ENCODE measurements at regions not wholly inside any gene's neighbourhood (a gene's known extent, or its start where the extent isn't known, plus 50 kb on each side); places are given as distances from the start of the nearest gene placed in this dataset.
"Not testable (repeated sequence)": the region's sequence is repeated elsewhere in the genome, so short reads cannot be mapped to it uniquely, and the experiment has no call there.

DNA sequence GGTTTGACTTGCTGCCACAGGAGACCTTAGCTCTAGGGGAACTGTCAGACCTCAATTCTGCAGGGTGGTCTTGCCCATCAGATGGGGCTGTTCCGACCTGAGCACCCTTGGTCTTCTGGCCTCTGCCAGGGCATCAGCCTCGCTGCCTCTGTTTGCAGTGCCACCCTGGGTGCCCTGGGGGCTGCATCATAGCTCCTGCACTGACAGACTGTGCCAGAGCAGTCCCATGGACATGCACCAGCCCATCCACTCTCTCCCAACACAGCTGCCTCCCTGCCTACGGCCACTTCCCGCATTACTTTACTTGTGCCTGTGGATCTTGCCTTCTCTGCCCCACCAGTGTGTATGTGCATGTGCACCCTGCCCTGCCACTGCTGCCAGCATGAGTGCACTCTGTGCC is 884.7 kb upstream of the ARRDC3 start:
- Histone ChIP-seq H3K27me3 (no peaks in the 10 kb centered on the region), H3K27ac (no peak overlapping the region), H3K36me3 (no peaks in the 10 kb centered on the region), H3K4me1 (ENCODE audit: insufficient read depth) (no peaks in the 10 kb centered on the region), H3K4me3 (no peak overlapping the region), H3K9me3 (no peaks in the 10 kb centered on the region)
- no peak for DNase-seq
- intact Hi-C loops (cut with DNase I), result no loop called here
- TF ChIP-seq, protein P1, sequence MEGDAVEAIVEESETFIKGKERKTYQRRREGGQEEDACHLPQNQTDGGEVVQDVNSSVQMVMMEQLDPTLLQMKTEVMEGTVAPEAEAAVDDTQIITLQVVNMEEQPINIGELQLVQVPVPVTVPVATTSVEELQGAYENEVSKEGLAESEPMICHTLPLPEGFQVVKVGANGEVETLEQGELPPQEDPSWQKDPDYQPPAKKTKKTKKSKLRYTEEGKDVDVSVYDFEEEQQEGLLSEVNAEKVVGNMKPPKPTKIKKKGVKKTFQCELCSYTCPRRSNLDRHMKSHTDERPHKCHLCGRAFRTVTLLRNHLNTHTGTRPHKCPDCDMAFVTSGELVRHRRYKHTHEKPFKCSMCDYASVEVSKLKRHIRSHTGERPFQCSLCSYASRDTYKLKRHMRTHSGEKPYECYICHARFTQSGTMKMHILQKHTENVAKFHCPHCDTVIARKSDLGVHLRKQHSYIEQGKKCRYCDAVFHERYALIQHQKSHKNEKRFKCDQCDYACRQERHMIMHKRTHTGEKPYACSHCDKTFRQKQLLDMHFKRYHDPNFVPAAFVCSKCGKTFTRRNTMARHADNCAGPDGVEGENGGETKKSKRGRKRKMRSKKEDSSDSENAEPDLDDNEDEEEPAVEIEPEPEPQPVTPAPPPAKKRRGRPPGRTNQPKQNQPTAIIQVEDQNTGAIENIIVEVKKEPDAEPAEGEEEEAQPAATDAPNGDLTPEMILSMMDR (IDR thresholded peaks at IDR 0.05), result no peak
- TF ChIP-seq EP300 (IDR thresholded peaks at IDR 0.05) (no peak), POLR2A (IDR thresholded peaks at IDR 0.05) (no peak)
- 87 to 100% (median 91%) methylated on average over 4 of the region's 4 CpGs for WGBS, 3 donors

- no peak overlapping the region for H3K4me3 ChIP-seq
- H3K27me3 ChIP-seq, result no peaks in the 10 kb centered on the region
- H3K27ac ChIP-seq, result no peak overlapping the region
- no peak for DNase-seq
- no peaks in the 10 kb centered on the region for H3K4me1 ChIP-seq (ENCODE audit: insufficient read depth)
- WGBS, 3 donors, result 61 to 86% (median 81%) methylated on average over 3 of the region's 3 CpGs
- intact Hi-C loops (cut with DNase I), result no loop called here
- TF ChIP-seq POLR2A (IDR thresholded peaks at IDR 0.05), result no peak
- TF ChIP-seq EP300 (IDR thresholded peaks at IDR 0.05), result no peak
- TF ChIP-seq, protein P1 (IDR thresholded peaks at IDR 0.05), result no peak
- H3K9me3 ChIP-seq, result no peaks in the 10 kb centered on the region
- no peaks in the 10 kb centered on the region for H3K36me3 ChIP-seq
These were observed 882.7 kb upstream of the ARRDC3 start for GRCh38 chr5:92265804-92266203.

- H3K36me3 ChIP-seq; DNase-seq; H3K27ac ChIP-seq; H3K9me3 ChIP-seq; H3K27me3 ChIP-seq; intact Hi-C loops (cut with DNase I); H3K4me3 ChIP-seq; H3K4me1 ChIP-seq (ENCODE audit: insufficient read depth): not testable (repeated sequence)
These were observed 872.5 kb upstream of the ARRDC3 start for GRCh38 chr5:92255605-92256004.

- 84 to 90% (median 90%) methylated on average over 6 of the region's 6 CpGs for WGBS, 3 donors
- intact Hi-C loops (cut with DNase I), result no loop called here
- DNase-seq, result no peak
- Histone ChIP-seq H3K4me3 (no peak overlapping the region), H3K27me3 (no peaks in the 10 kb centered on the region), H3K4me1 (ENCODE audit: insufficient read depth) (no peaks in the 10 kb centered on the region), H3K9me3 (no peaks in the 10 kb centered on the region), H3K27ac (no peak overlapping the region), H3K36me3 (no peaks in the 10 kb centered on the region)
- no peak for TF ChIP-seq EP300 (IDR thresholded peaks at IDR 0.05)
- TF ChIP-seq POLR2A (IDR thresholded peaks at IDR 0.05), result no peak
- TF ChIP-seq, protein P1 (IDR thresholded peaks at IDR 0.05), result no peak
These were observed 865.4 kb upstream of the ARRDC3 start for GRCh38 chr5:92248518-92248917.

- Histone ChIP-seq H3K27ac (no peak overlapping the region), H3K4me3 (no peak overlapping the region), H3K4me1 (ENCODE audit: insufficient read depth) (no peaks in the 10 kb centered on the region), H3K9me3 (no peaks in the 10 kb centered on the region), H3K36me3 (no peaks in the 10 kb centered on the region), H3K27me3 (no peaks in the 10 kb centered on the region)
- DNase-seq, result no peak
- intact Hi-C loops (cut with DNase I), result no loop called here
- TF ChIP-seq POLR2A (IDR thresholded peaks at IDR 0.05), result no peak
- TF ChIP-seq, protein P1 (IDR thresholded peaks at IDR 0.05), result no peak
- no peak for TF ChIP-seq EP300 (IDR thresholded peaks at IDR 0.05)
These were observed 859.1 kb upstream of the ARRDC3 start for GRCh38 chr5:92242170-92242569.
